ENCODE measurements at regions not wholly inside any gene's neighbourhood (a gene's known extent, or its start where the extent isn't known, plus 50 kb on each side); places are given as distances from the start of the nearest gene placed in this dataset.

- no peak overlapping the region for H2BK120ac ChIP-seq (ENCODE audit: low read depth, low read length)
- in situ Hi-C loops (cut with MboI; ENCODE audit: low sequenced_read_pairs), result no loop called here
- H3K9me3 ChIP-seq (ENCODE audit: control insufficient read depth, insufficient read depth, low read length), result no peaks in the 10 kb centered on the region
- intact Hi-C loops (cut with micrococcal nuclease), result no loop called here
- CTCF ChIA-PET, result no interaction called here
- DNase-seq (no peak), ATAC-seq (ENCODE audit: low read depth) (no peak)
- H2BK5ac ChIP-seq (ENCODE audit: low read depth, low read length, poor library complexity, severe bottlenecking), result no peak overlapping the region
- H2AK5ac ChIP-seq (ENCODE audit: low read depth, low read length), result no peak overlapping the region
- no peak overlapping the region for H4K91ac ChIP-seq (ENCODE audit: insufficient read depth, low read depth, low read length)
- H3K4me1 ChIP-seq (ENCODE audit: control insufficient read depth, insufficient read depth, low read length), result no peaks in the 10 kb centered on the region
- no peak overlapping the region for H2BK15ac ChIP-seq (ENCODE audit: low read depth, low read length)
- no peak overlapping the region for H3K18ac ChIP-seq (ENCODE audit: low read depth, low read length)
- no peaks in the 10 kb centered on the region for H3K36me3 ChIP-seq (ENCODE audit: control insufficient read depth, insufficient read depth, low read length)
- dilution Hi-C loops (cut with HindIII; ENCODE audit: low sequenced_read_pairs, unreplicated experiment), result no loop called here
- H2BK20ac ChIP-seq (ENCODE audit: low read depth, low read length), result no peak overlapping the region
- no peak overlapping the region for H4K8ac ChIP-seq (ENCODE audit: low read depth in 2 of 2, low read length in 2 of 2)
- H2AK9ac ChIP-seq (replicated peaks; ENCODE audit: low read depth, low read length, poor library complexity), result no peak overlapping the region
- TF ChIP-seq POLR2A (IDR thresholded peaks at IDR 0.05; ENCODE audit: low read depth, low read length) (no peak), CHD1 (IDR thresholded peaks at IDR 0.05; ENCODE audit: low read depth, low read length) (no peak), CTCF (conservative IDR thresholded peaks at IDR 0.05; ENCODE audit: low read depth, low read length) (no peak), FOS (IDR thresholded peaks at IDR 0.05; ENCODE audit: low read depth, low read length) (no peak)
- H3K14ac ChIP-seq (replicated peaks; ENCODE audit: low read depth, low read length), result no peak overlapping the region
- no TSS peak for BruUV-seq (replicated peaks)
- no peak overlapping the region for H3K9ac ChIP-seq (ENCODE audit: low read depth, low read length)
- H3K79me1 ChIP-seq (ENCODE audit: low read depth in 1 of 2, low read length in 2 of 2), result no peaks in the 10 kb centered on the region
- POLR2A ChIA-PET (ENCODE audit: unreplicated experiment), result no interaction called here
- H4K5ac ChIP-seq (ENCODE audit: low read depth, low read length), result no peak overlapping the region
- H3K27me3 ChIP-seq (ENCODE audit: control insufficient read depth, insufficient read depth, low read length), result no peaks in the 10 kb centered on the region
- H3K27ac ChIP-seq (ENCODE audit: insufficient read depth, low read length), result no peak overlapping the region
- H4K20me1 ChIP-seq (ENCODE audit: insufficient read depth, low read length), result no peaks in the 10 kb centered on the region
- no peak overlapping the region for H3K4ac ChIP-seq (ENCODE audit: low read depth, low read length)
- WGBS, 2 experiments (ENCODE audit: extremely low coverage in 2 of 2, insufficient read length in 1 of 2), result no CpG with 5 or more reads among the region's 6 CpGs
- H3K4me3 ChIP-seq (ENCODE audit: insufficient read depth, low read depth, low read length), result no peak overlapping the region
- H2AFZ ChIP-seq (replicated peaks; ENCODE audit: low read length, poor library complexity), result no peak overlapping the region
- no peak overlapping the region for H3K56ac ChIP-seq (ENCODE audit: extremely low read depth, insufficient read depth, low read length)
- no peak overlapping the region for H3K23ac ChIP-seq (ENCODE audit: low read depth, low read length)
- no peak overlapping the region for H3K4me2 ChIP-seq (ENCODE audit: low read depth, low read length)
- H3K9me1 ChIP-seq (ENCODE audit: insufficient read depth, low read length), result no peaks in the 10 kb centered on the region
Measured at GRCh38 chr17:5874486-5874885, 195.7 kb upstream of the WSCD1 start.
